Body of pancreas (tissue), 4 donors: ENCODE measurements at regions not wholly inside any gene's neighbourhood (a gene's known extent, or its start where the extent isn't known, plus 50 kb on each side); places are given as distances from the start of the nearest gene placed in this dataset.

Source experiments
- CTCF ChIP-seq, 7 experiments: fragments of 450-650 bp in 4 of 7; fragments of 200-600 bp in 3 of 7; sonication (generic) in 3 of 7; IDR thresholded peaks; one replicate each; pipeline ENCODE4 v1.5.1; 2016 to 2019; ENCODE audit warnings: antibody characterized with exemption in 7 of 7
- POLR2A ChIP-seq, 3 donors: fragments of 450-650 bp; IDR thresholded peaks; one replicate each; pipeline ENCODE4 v1.6.1; 2016; ENCODE audit warnings: antibody characterized with exemption in 3 of 3, mild to moderate bottlenecking in 2 of 3

GRCh38 chr3:178428037-178428436, 108.2 kb upstream of the KCNMB2 start:
- TF ChIP-seq CTCF (IDR thresholded peaks at IDR 0.05) (no peak), POLR2A (IDR thresholded peaks at IDR 0.05) (no peak)
